IMR-90 (cell line): ENCODE measurements at regions not wholly inside any gene's neighbourhood (a gene's known extent, or its start where the extent isn't known, plus 50 kb on each side); places are given as distances from the start of the nearest gene placed in this dataset.

Experiments
- ATAC-seq: fragments of 200-7000 bp; cut with Tn5 transposase; 2 replicates; pipeline ENCODE4 v1.9.1; 2020; ENCODE audit warnings: low read depth, mild to moderate bottlenecking, moderate library complexity
- BruUV-seq: library from RNA; stranded (reverse); fragments of 400-500 nt; replicated peaks from 2 replicates; lab custom pipeline; 2021; lab: Mats Ljungman, UMichigan
- CTCF ChIA-PET: fragments of 300-600 bp; formaldehyde crosslinking; extraction: SDS; loops from one replicate; lab custom pipeline; 2021; ENCODE audit warnings: antibody characterized with exemption; lab: Yijun Ruan, JAX
- POLR2A ChIA-PET: fragments of 300-600 bp; sonication (Branson Sonifier 250); formaldehyde crosslinking; loops from one replicate; lab custom pipeline; 2022; ENCODE audit warnings: antibody characterized with exemption; ENCODE audit not compliant: unreplicated experiment; lab: Charles Lee
- DNase-seq: peaks from one replicate; pipeline ENCODE4 v3.0.0; 2013
- H2AFZ ChIP-seq: replicated peaks from 2 replicates; pipeline ENCODE3; 2013; ENCODE audit warnings: low read length, mild to moderate bottlenecking; ENCODE audit not compliant: poor library complexity
- H2AK5ac ChIP-seq: 2 replicates; pipeline ENCODE4 v1.6.1; 2013; ENCODE audit warnings: low read depth, low read length, inconsistent platforms
- H2AK9ac ChIP-seq: replicated peaks from 2 replicates; pipeline ENCODE3; 2013; ENCODE audit warnings: mild to moderate bottlenecking, low read depth, low read length, moderate library complexity; ENCODE audit not compliant: poor library complexity
- H2BK120ac ChIP-seq: 2 replicates; pipeline ENCODE4 v1.6.1; 2013; ENCODE audit warnings: low read depth, low read length, inconsistent platforms
- H2BK15ac ChIP-seq: 3 replicates; pipeline ENCODE4 v1.6.1; 2013; ENCODE audit warnings: low read depth, low read length, inconsistent platforms
- H2BK20ac ChIP-seq: 2 replicates; pipeline ENCODE4 v1.6.1; 2013; ENCODE audit warnings: low read depth, mild to moderate bottlenecking, inconsistent platforms, low read length, moderate library complexity
- H2BK5ac ChIP-seq: 2 replicates; pipeline ENCODE4 v1.6.1; 2013; ENCODE audit warnings: mild to moderate bottlenecking, low read depth, low read length, inconsistent platforms; ENCODE audit not compliant: poor library complexity, severe bottlenecking
- H3K14ac ChIP-seq: replicated peaks from 2 replicates; pipeline ENCODE4 v1.6.1; 2013; ENCODE audit warnings: low read depth, low read length, inconsistent platforms
- H3K18ac ChIP-seq: 2 replicates; pipeline ENCODE4 v1.6.1; 2013; ENCODE audit warnings: low read depth, low read length, control low read depth
- H3K23ac ChIP-seq: 2 replicates; pipeline ENCODE4 v1.6.1; 2013; ENCODE audit warnings: low read depth, low read length, inconsistent platforms
- H3K27ac ChIP-seq: 2 replicates; pipeline ENCODE4 v1.5.1; 2013; ENCODE audit warnings: mild to moderate bottlenecking, control low read depth, low read length; ENCODE audit not compliant: insufficient read depth
- H3K27me3 ChIP-seq: 2 replicates; pipeline ENCODE4 v1.6.1; 2013; ENCODE audit warnings: low read length; ENCODE audit not compliant: control insufficient read depth, insufficient read depth
- H3K36me3 ChIP-seq: 2 replicates; pipeline ENCODE4 v1.6.1; 2013; ENCODE audit warnings: low read length, mixed read lengths; ENCODE audit not compliant: control insufficient read depth, insufficient read depth
- H3K4ac ChIP-seq: 2 replicates; pipeline ENCODE4 v1.6.1; 2013; ENCODE audit warnings: low read depth, low read length, inconsistent platforms
- H3K4me1 ChIP-seq: 2 replicates; pipeline ENCODE4 v1.6.1; 2013; ENCODE audit warnings: low read length, mixed read lengths; ENCODE audit not compliant: control insufficient read depth, insufficient read depth
- H3K4me2 ChIP-seq: 2 replicates; pipeline ENCODE4 v1.6.1; 2013; ENCODE audit warnings: low read depth, mild to moderate bottlenecking, control low read depth, low read length, moderate library complexity
- H3K4me3 ChIP-seq: 2 replicates; pipeline ENCODE4 v1.5.1; 2013; ENCODE audit warnings: low read depth, mild to moderate bottlenecking, control low read depth, low read length, moderate library complexity; ENCODE audit not compliant: insufficient read depth
- H3K56ac ChIP-seq: 2 replicates; pipeline ENCODE4 v1.6.1; 2013; ENCODE audit warnings: low read length, inconsistent platforms; ENCODE audit not compliant: insufficient read depth; ENCODE audit errors: extremely low read depth
- H3K79me1 ChIP-seq, 2 experiments: 2 replicates each; pipeline ENCODE4 v1.6.1; 2013; ENCODE audit warnings: low read length in 2 of 2, inconsistent platforms in 1 of 2, low read depth in 1 of 2
- H3K9ac ChIP-seq: 2 replicates; pipeline ENCODE4 v1.6.1; 2013; ENCODE audit warnings: low read depth, low read length, control low read depth
- H3K9me1 ChIP-seq: 2 replicates; pipeline ENCODE4 v1.6.1; 2013; ENCODE audit warnings: low read length, inconsistent platforms; ENCODE audit not compliant: insufficient read depth
- H3K9me3 ChIP-seq: 2 replicates; pipeline ENCODE4 v1.6.1; 2013; ENCODE audit warnings: low read length; ENCODE audit not compliant: control insufficient read depth, insufficient read depth
- H4K20me1 ChIP-seq: 2 replicates; pipeline ENCODE4 v1.6.1; 2013; ENCODE audit warnings: low read length, inconsistent platforms; ENCODE audit not compliant: insufficient read depth
- H4K5ac ChIP-seq: 2 replicates; pipeline ENCODE4 v1.6.1; 2013; ENCODE audit warnings: mild to moderate bottlenecking, low read depth, low read length, control low read depth
- H4K8ac ChIP-seq, 2 experiments: 2 replicates each; pipeline ENCODE4 v1.6.1; 2013; ENCODE audit warnings: low read depth in 2 of 2, low read length in 2 of 2, control low read depth in 1 of 2, inconsistent platforms in 1 of 2
- H4K91ac ChIP-seq: 2 replicates; pipeline ENCODE4 v1.6.1; 2013; ENCODE audit warnings: low read depth, low read length, inconsistent platforms; ENCODE audit not compliant: insufficient read depth
- MAZ ChIP-seq: IDR thresholded peaks from 2 replicates; pipeline ENCODE4 v1.6.1; 2012; ENCODE audit warnings: low read depth, mild to moderate bottlenecking, low read length, improper control_type of control experiment, moderate library complexity, borderline replicate concordance
- NFE2L2 ChIP-seq: fragments of 150-350 bp; IDR thresholded peaks from 2 replicates; pipeline ENCODE4 v1.6.1; 2016; ENCODE audit warnings: low read depth, mild to moderate bottlenecking, low read length
- SMC3 ChIP-seq: fragments of 150-350 bp; IDR thresholded peaks from 2 replicates; pipeline ENCODE4 v1.6.1; 2016; ENCODE audit warnings: low read depth, mild to moderate bottlenecking, antibody characterized with exemption, low read length, moderate library complexity
- WGBS, 2 experiments: methylation state at CpG; one replicate each; pipeline versions ENCODE4 v1.1.5 to v1.1.7; 2013; ENCODE audit warnings: missing lambda C conversion rate in 2 of 2; ENCODE audit not compliant: insufficient read length in 1 of 2; ENCODE audit errors: extremely low coverage in 2 of 2; 5-methylcytosine and 5-hydroxymethylcytosine counted together
- dilution Hi-C: fragments of 300-500 bp; cut with HindIII; formaldehyde crosslinking; loops from one replicate; pipeline ENCODE4 v1.14.3; 2018; ENCODE audit warnings: low sequenced_read_pairs; ENCODE audit not compliant: unreplicated experiment
- in situ Hi-C: fragments of 300-500 bp; cut with MboI; formaldehyde crosslinking; loops from 3 replicates; pipeline ENCODE4 v1.14.3; 2019; ENCODE audit warnings: low sequenced_read_pairs, inconsistent platforms, mixed read lengths
- intact Hi-C: fragments of 100-400 bp; cut with micrococcal nuclease; formaldehyde crosslinking; loops from 2 replicates; pipeline ENCODE4 v1.10.0; 2022

GRCh38 chr18:6661692-6662415, 67.7 kb upstream of the ARHGAP28 start:
- 30% methylated on average over 2 of the region's 4 CpGs; no CpG with 5 or more reads in 1 of the 2 experiments for WGBS, 2 experiments
- H3K14ac ChIP-seq: no peak overlapping the region
- no peak overlapping the region for H2BK15ac ChIP-seq
- no peak for DNase-seq
- no peak overlapping the region for H3K9ac ChIP-seq
- H3K4me2 ChIP-seq: no peak overlapping the region
- no peak overlapping the region for H2BK5ac ChIP-seq
- H2BK20ac ChIP-seq: no peak overlapping the region
- H3K36me3 ChIP-seq: no peaks in the 10 kb centered on the region
- H3K27ac ChIP-seq: no peak overlapping the region
- ATAC-seq: no peak
- TF ChIP-seq SMC3 (no peak), MAZ (no peak), NFE2L2 (no peak)
- H2AFZ ChIP-seq: no peak overlapping the region
- no peak overlapping the region for H2BK120ac ChIP-seq
- H3K56ac ChIP-seq: no peak overlapping the region
- no peaks in the 10 kb centered on the region for H3K9me3 ChIP-seq
- CTCF ChIA-PET: no interaction called here
- dilution Hi-C loops: no loop called here
- H4K91ac ChIP-seq: no peak overlapping the region
- in situ Hi-C loops: no loop called here
- peaks cover 5% of the 10 kb centered on the region; the same call in 1 of the 2 replicates for H3K27me3 ChIP-seq
- no peak overlapping the region for H3K4me3 ChIP-seq
- H3K23ac ChIP-seq: no peak overlapping the region
- no peak overlapping the region for H2AK9ac ChIP-seq
- no peak overlapping the region for H4K5ac ChIP-seq
- no TSS peak for BruUV-seq
- no peak overlapping the region for H2AK5ac ChIP-seq
- no peak overlapping the region for H3K4ac ChIP-seq
- H3K18ac ChIP-seq: no peak overlapping the region
- intact Hi-C loops: loop anchor here (5.0 kb wide), 1 partner anchor 50 kb away; no protein-coding TSS in a partner anchor
- H3K9me1 ChIP-seq: no peaks in the 10 kb centered on the region
- H3K4me1 ChIP-seq: no peaks in the 10 kb centered on the region
- no peaks in the 10 kb centered on the region for H3K79me1 ChIP-seq
- no peaks in the 10 kb centered on the region for H4K20me1 ChIP-seq
- POLR2A ChIA-PET: no interaction called here
- no peak overlapping the region for H4K8ac ChIP-seq
